CMK (cell line): ENCODE measurements at regions not wholly inside any gene's neighbourhood (a gene's known extent, or its start where the extent isn't known, plus 50 kb on each side); places are given as distances from the start of the nearest gene placed in this dataset.

ENCODE experiments used
- DNase-seq: peaks from one replicate; pipeline ENCODE4 v3.0.0-alpha.2; 2010; ENCODE audit warnings: low read depth

- DNase-seq: no peak
These were observed 125.1 kb upstream of the MAGI3 start for GRCh38 chr1:113265196-113265595.

- DNase-seq: no peak
These were observed 123.5 kb upstream of the MAGI3 start for GRCh38 chr1:113266788-113267187.

- DNase-seq: no peak
These were observed 120.9 kb upstream of the MAGI3 start for GRCh38 chr1:113269168-113269963.

GRCh38 chr1:113271039-113271438 lies 119.3 kb upstream of the MAGI3 start:
- DNase-seq: no peak

GRCh38 chr1:113275083-113275482 lies 115.2 kb upstream of the MAGI3 start:
- DNase-seq: no peak

GRCh38 chr1:113275691-113276090 lies 114.6 kb upstream of the MAGI3 start:
- DNase-seq: no peak

GRCh38 chr1:113276507-113276906 lies 113.8 kb upstream of the MAGI3 start:
- no peak for DNase-seq

- no peak for DNase-seq
These were observed 111.9 kb upstream of the MAGI3 start for GRCh38 chr1:113278371-113278770.

- no peak for DNase-seq
These were observed 111.5 kb upstream of the MAGI3 start for GRCh38 chr1:113278777-113279176.

- DNase-seq: no peak
These were observed 110.4 kb upstream of the MAGI3 start for GRCh38 chr1:113279776-113280391.

GRCh38 chr1:113280581-113280980 lies 109.7 kb upstream of the MAGI3 start:
- no peak for DNase-seq

- DNase-seq: no peak
These were observed 108.8 kb upstream of the MAGI3 start for GRCh38 chr1:113281550-113281949.

GRCh38 chr1:113282008-113282892 lies 108.1 kb upstream of the MAGI3 start:
- DNase-seq: no peak

GRCh38 chr1:113282893-113283285 lies 107.4 kb upstream of the MAGI3 start:
- DNase-seq: no peak

GRCh38 chr1:113283914-113284313 lies 106.4 kb upstream of the MAGI3 start:
- DNase-seq: no peak

- DNase-seq: no peak
These were observed 104.2 kb upstream of the MAGI3 start for GRCh38 chr1:113286156-113286555.

- DNase-seq: no peak
These were observed 98.3 kb upstream of the MAGI3 start for GRCh38 chr1:113291777-113292602.

- no peak for DNase-seq
These were observed 97.6 kb upstream of the MAGI3 start for GRCh38 chr1:113292603-113293255.

GRCh38 chr1:113293256-113293626 lies 97.1 kb upstream of the MAGI3 start:
- no peak for DNase-seq

- DNase-seq: no peak
These were observed 92.6 kb upstream of the MAGI3 start for GRCh38 chr1:113297749-113298148.

- DNase-seq: no peak
These were observed 91.4 kb upstream of the MAGI3 start for GRCh38 chr1:113298941-113299340.
